ENCODE measurements at regions not wholly inside any gene's neighbourhood (a gene's known extent, or its start where the extent isn't known, plus 50 kb on each side); places are given as distances from the start of the nearest gene placed in this dataset.

DNA sequence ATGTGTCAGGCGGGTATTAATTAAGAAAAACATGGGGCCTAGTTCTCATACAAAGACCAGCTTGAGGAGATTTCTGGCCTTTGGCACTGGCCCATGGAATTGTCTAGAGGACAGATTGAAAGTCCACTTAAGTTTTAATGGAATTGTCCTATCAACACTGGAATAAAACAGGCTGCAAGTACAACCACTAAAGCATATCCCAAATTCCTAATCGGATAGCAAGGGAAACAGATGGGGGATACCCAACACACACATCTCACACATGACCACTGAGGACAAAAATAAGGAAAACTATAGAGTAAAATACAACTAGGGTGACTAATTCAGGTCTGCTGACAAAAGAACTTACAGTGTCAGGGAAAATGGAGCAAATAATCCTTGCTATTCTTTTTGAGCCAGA, 167.8 kb downstream of the GASK1B start:
- Histone ChIP-seq H3K4me3 (ENCODE audit: low read depth, low read length, poor library complexity, severe bottlenecking) (no peak overlapping the region), H3K36me3 (ENCODE audit: insufficient read depth, low read length) (no peaks in the 10 kb centered on the region), H3K4me1 (ENCODE audit: insufficient read depth, low read length, poor library complexity, severe bottlenecking) (no peaks in the 10 kb centered on the region), H3K9me2 (ENCODE audit: insufficient read depth, low read length) (no peaks in the 10 kb centered on the region), H3K27ac (ENCODE audit: low read depth, low read length, poor library complexity, severe bottlenecking) (no peak overlapping the region), H2AFZ (ENCODE audit: low read length) (no peak overlapping the region), H3K79me2 (ENCODE audit: insufficient read depth, low read depth, low read length) (no peaks in the 10 kb centered on the region), H3K4me2 (ENCODE audit: low read length) (no peak overlapping the region), H3K9me3 (ENCODE audit: low read length) (no peaks in the 10 kb centered on the region), H4K20me1 (ENCODE audit: insufficient read depth, low read length) (no peaks in the 10 kb centered on the region)
- ChIA-PET POLR2A (interaction anchor here (0.9 to 1.2 kb wide), 4 partner anchors 11 to 129 kb away, joined by 3 read pairs; no protein-coding TSS in a partner anchor), CTCF (ENCODE audit: unreplicated experiment) (no interaction called here)
- BruUV-seq (replicated peaks): no TSS peak
- intact Hi-C loops (cut with micrococcal nuclease; ENCODE audit: unreplicated experiment): no loop called here
- no peak for TF ChIP-seq EZH2phosphoT487 (IDR thresholded peaks at IDR 0.05; ENCODE audit: borderline replicate concordance, low read depth, low read length)
- TF ChIP-seq, protein P1, sequence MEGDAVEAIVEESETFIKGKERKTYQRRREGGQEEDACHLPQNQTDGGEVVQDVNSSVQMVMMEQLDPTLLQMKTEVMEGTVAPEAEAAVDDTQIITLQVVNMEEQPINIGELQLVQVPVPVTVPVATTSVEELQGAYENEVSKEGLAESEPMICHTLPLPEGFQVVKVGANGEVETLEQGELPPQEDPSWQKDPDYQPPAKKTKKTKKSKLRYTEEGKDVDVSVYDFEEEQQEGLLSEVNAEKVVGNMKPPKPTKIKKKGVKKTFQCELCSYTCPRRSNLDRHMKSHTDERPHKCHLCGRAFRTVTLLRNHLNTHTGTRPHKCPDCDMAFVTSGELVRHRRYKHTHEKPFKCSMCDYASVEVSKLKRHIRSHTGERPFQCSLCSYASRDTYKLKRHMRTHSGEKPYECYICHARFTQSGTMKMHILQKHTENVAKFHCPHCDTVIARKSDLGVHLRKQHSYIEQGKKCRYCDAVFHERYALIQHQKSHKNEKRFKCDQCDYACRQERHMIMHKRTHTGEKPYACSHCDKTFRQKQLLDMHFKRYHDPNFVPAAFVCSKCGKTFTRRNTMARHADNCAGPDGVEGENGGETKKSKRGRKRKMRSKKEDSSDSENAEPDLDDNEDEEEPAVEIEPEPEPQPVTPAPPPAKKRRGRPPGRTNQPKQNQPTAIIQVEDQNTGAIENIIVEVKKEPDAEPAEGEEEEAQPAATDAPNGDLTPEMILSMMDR (conservative IDR thresholded peaks at IDR 0.05; ENCODE audit: low read length): no peak
- DNase-seq (ENCODE audit: low spot score): no peak

DNA sequence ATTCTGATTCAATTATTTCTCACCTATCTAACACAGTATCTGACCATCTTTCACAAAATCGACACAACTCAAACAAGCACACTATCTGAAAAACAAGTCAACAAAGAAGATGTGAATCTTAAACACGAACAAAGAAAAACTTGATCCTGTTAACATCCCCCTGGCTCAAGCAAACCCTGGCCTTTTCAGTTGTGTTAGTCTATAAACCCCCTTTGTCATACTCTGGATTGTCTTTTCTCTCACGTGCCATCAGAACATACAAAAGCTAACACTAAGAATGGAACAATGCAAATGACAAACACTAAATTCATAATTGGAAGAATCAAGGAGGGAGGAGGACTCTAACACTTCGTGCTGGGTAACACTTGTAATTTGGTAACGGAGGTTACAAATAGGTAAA, 168.7 kb downstream of the GASK1B start:
- Histone ChIP-seq H3K27ac (ENCODE audit: low read depth, low read length, poor library complexity, severe bottlenecking) (no peak overlapping the region), H3K4me1 (ENCODE audit: insufficient read depth, low read length, poor library complexity, severe bottlenecking) (no peaks in the 10 kb centered on the region), H3K4me3 (ENCODE audit: low read depth, low read length, poor library complexity, severe bottlenecking) (no peak overlapping the region), H3K4me2 (ENCODE audit: low read length) (no peak overlapping the region), H3K9me2 (ENCODE audit: insufficient read depth, low read length) (no peaks in the 10 kb centered on the region), H3K79me2 (ENCODE audit: insufficient read depth, low read depth, low read length) (no peaks in the 10 kb centered on the region), H3K36me3 (ENCODE audit: insufficient read depth, low read length) (no peaks in the 10 kb centered on the region), H4K20me1 (ENCODE audit: insufficient read depth, low read length) (no peaks in the 10 kb centered on the region), H3K9me3 (ENCODE audit: low read length) (no peaks in the 10 kb centered on the region), H2AFZ (ENCODE audit: low read length) (no peak overlapping the region)
- DNase-seq (ENCODE audit: low spot score): no peak
- intact Hi-C loops (cut with micrococcal nuclease; ENCODE audit: unreplicated experiment): no loop called here
- no TSS peak for BruUV-seq (replicated peaks)
- POLR2A ChIA-PET: interaction anchor here (0.5 to 1.1 kb wide), 3 partner anchors 10 to 493 kb away, joined by 3 read pairs; no protein-coding TSS in a partner anchor
- CTCF ChIA-PET (ENCODE audit: unreplicated experiment): no interaction called here
- no peak for TF ChIP-seq EZH2phosphoT487 (IDR thresholded peaks at IDR 0.05; ENCODE audit: borderline replicate concordance, low read depth, low read length)
- TF ChIP-seq, protein P1 (conservative IDR thresholded peaks at IDR 0.05; ENCODE audit: low read length): no peak

DNA sequence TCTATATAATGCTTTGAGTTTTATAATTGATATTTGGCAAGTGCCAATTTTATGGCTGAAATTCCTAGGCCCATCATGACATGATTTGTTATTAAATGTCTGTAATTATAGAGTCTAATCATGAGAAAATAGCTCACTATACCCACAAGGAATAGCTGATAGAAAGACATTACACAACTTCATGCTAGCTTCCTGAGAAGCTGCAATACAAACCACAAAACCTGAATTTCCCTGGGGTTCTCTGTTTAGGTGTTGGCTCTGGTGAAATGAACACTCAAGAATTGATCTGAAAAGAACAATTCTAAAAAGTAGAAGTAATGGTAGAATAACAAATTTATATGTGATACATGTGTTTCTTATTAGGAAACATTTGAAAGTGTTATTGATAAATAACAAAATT, 169.6 kb downstream of the GASK1B start:
- H3K79me2 ChIP-seq (ENCODE audit: insufficient read depth, low read depth, low read length): no peaks in the 10 kb centered on the region
- no peaks in the 10 kb centered on the region for H3K9me3 ChIP-seq (ENCODE audit: low read length)
- no peaks in the 10 kb centered on the region for H3K4me1 ChIP-seq (ENCODE audit: insufficient read depth, low read length, poor library complexity, severe bottlenecking)
- no peak overlapping the region for H2AFZ ChIP-seq (ENCODE audit: low read length)
- no peaks in the 10 kb centered on the region for H3K36me3 ChIP-seq (ENCODE audit: insufficient read depth, low read length)
- no peak overlapping the region for H3K4me3 ChIP-seq (ENCODE audit: low read depth, low read length, poor library complexity, severe bottlenecking)
- H3K9me2 ChIP-seq (ENCODE audit: insufficient read depth, low read length): no peaks in the 10 kb centered on the region
- H3K4me2 ChIP-seq (ENCODE audit: low read length): no peak overlapping the region
- CTCF ChIA-PET (ENCODE audit: unreplicated experiment): interaction anchor here (0.7 kb wide), 1 partner anchor 169 kb away, joined by 3 read pairs; no protein-coding TSS in a partner anchor
- no peak for DNase-seq (ENCODE audit: low spot score)
- no peak for TF ChIP-seq EZH2phosphoT487 (IDR thresholded peaks at IDR 0.05; ENCODE audit: borderline replicate concordance, low read depth, low read length)
- TF ChIP-seq, protein P1 (conservative IDR thresholded peaks at IDR 0.05; ENCODE audit: low read length): no peak
- H4K20me1 ChIP-seq (ENCODE audit: insufficient read depth, low read length): no peaks in the 10 kb centered on the region
- POLR2A ChIA-PET: interaction anchor here (0.6 to 1.5 kb wide), 3 partner anchors 10 to 623 kb away, joined by 3 to 5 read pairs (median 3); no protein-coding TSS in a partner anchor
- intact Hi-C loops (cut with micrococcal nuclease; ENCODE audit: unreplicated experiment): no loop called here
- no peak overlapping the region for H3K27ac ChIP-seq (ENCODE audit: low read depth, low read length, poor library complexity, severe bottlenecking)
- no TSS peak for BruUV-seq (replicated peaks)
